ENCODE measurements at regions not wholly inside any gene's neighbourhood (a gene's known extent, or its start where the extent isn't known, plus 50 kb on each side); places are given as distances from the start of the nearest gene placed in this dataset.

- DNase-seq (ENCODE audit: low read depth) = no peak
These were observed 1447.3 kb upstream of the MIR17HG start for GRCh38 chr13:89900104-89900765.

GRCh38 chr13:89902223-89902622 is 1445.3 kb upstream of the MIR17HG start:
- no peak for DNase-seq (ENCODE audit: low read depth)

- DNase-seq (ENCODE audit: low read depth) = no peak
These were observed 1444.4 kb upstream of the MIR17HG start for GRCh38 chr13:89903115-89903514.

GRCh38 chr13:89910166-89910565 is 1437.3 kb upstream of the MIR17HG start:
- no peak for DNase-seq (ENCODE audit: low read depth)

- no peak for DNase-seq (ENCODE audit: low read depth)
These were observed 1430.9 kb upstream of the MIR17HG start for GRCh38 chr13:89916551-89916950.

GRCh38 chr13:89920461-89920860 is 1427.0 kb upstream of the MIR17HG start:
- no peak for DNase-seq (ENCODE audit: low read depth)

- no peak for DNase-seq (ENCODE audit: low read depth)
These were observed 1424.4 kb upstream of the MIR17HG start for GRCh38 chr13:89923052-89923451.

- DNase-seq (ENCODE audit: low read depth) = peak; percentile 2
These were observed 1423.8 kb upstream of the MIR17HG start for GRCh38 chr13:89923736-89924135.

GRCh38 chr13:89925107-89925506 is 1422.4 kb upstream of the MIR17HG start:
- DNase-seq (ENCODE audit: low read depth) = peak; percentile 9

GRCh38 chr13:89930861-89931260 is 1416.6 kb upstream of the MIR17HG start:
- DNase-seq (ENCODE audit: low read depth) = no peak

GRCh38 chr13:89932902-89933301 is 1414.6 kb upstream of the MIR17HG start:
- DNase-seq (ENCODE audit: low read depth) = no peak

GRCh38 chr13:89936256-89936655 is 1411.2 kb upstream of the MIR17HG start:
- DNase-seq (ENCODE audit: low read depth) = no peak

GRCh38 chr13:89937420-89937819 is 1410.1 kb upstream of the MIR17HG start:
- no peak for DNase-seq (ENCODE audit: low read depth)

- DNase-seq (ENCODE audit: low read depth) = no peak
These were observed 1407.1 kb upstream of the MIR17HG start for GRCh38 chr13:89940383-89940782.

- no peak for DNase-seq (ENCODE audit: low read depth)
These were observed 1404.3 kb upstream of the MIR17HG start for GRCh38 chr13:89943139-89943538.

- DNase-seq (ENCODE audit: low read depth) = no peak
These were observed 1397.3 kb upstream of the MIR17HG start for GRCh38 chr13:89950225-89950624.

- DNase-seq (ENCODE audit: low read depth) = no peak
These were observed 1396.1 kb upstream of the MIR17HG start for GRCh38 chr13:89951341-89951740.

- DNase-seq (ENCODE audit: low read depth) = no peak
These were observed 1393.9 kb upstream of the MIR17HG start for GRCh38 chr13:89953581-89953980.

- no peak for DNase-seq (ENCODE audit: low read depth)
These were observed 1391.7 kb upstream of the MIR17HG start for GRCh38 chr13:89955773-89956172.

- DNase-seq (ENCODE audit: low read depth) = no peak
These were observed 1388.4 kb upstream of the MIR17HG start for GRCh38 chr13:89959074-89959473.

- DNase-seq (ENCODE audit: low read depth) = no peak
These were observed 1382.2 kb upstream of the MIR17HG start for GRCh38 chr13:89965252-89965651.

- no peak for DNase-seq (ENCODE audit: low read depth)
These were observed 1381.0 kb upstream of the MIR17HG start for GRCh38 chr13:89966524-89966923.

- DNase-seq (ENCODE audit: low read depth) = no peak
These were observed 1379.8 kb upstream of the MIR17HG start for GRCh38 chr13:89967701-89968100.

GRCh38 chr13:89968470-89968869 is 1379.0 kb upstream of the MIR17HG start:
- DNase-seq (ENCODE audit: low read depth) = no peak

GRCh38 chr13:89970353-89970709 is 1377.2 kb upstream of the MIR17HG start:
- DNase-seq (ENCODE audit: low read depth) = no peak
